ENCODE measurements at regions not wholly inside any gene's neighbourhood (a gene's known extent, or its start where the extent isn't known, plus 50 kb on each side); places are given as distances from the start of the nearest gene placed in this dataset.

DNA sequence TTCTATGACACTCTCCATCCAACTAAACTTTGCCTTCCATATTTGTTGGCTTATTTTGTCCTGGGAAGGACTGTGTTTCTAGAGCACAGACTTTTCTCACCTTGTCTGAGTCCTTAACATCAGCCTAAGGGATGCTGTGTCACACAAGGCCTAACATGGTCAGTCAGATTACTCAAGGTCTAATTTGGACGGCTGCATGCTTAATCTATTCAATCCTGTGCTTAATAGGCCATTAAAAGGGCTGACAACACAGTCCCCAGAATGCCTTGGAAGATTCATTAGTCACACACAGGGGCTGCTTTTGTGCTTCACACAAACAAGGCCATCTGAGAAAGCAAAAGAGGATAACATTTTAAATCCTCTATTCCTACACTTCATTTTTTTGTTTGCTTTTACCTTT lies 84.0 kb downstream of the DYNAP start:
- Histone ChIP-seq H4K8ac (ENCODE audit: low read depth, low read length) (no peak overlapping the region), H2BK5ac (ENCODE audit: low read length) (no peak overlapping the region), H4K5ac (ENCODE audit: low read length) (no peak overlapping the region), H2AK5ac (ENCODE audit: low read length) (no peak overlapping the region), H3K4me3 (ENCODE audit: low read length) (no peak overlapping the region), H3K4me1 (ENCODE audit: control insufficient read depth, low read depth, low read length) (no peaks in the 10 kb centered on the region), H3K27me3 (ENCODE audit: insufficient read depth, low read length, poor library complexity) (no peaks in the 10 kb centered on the region), H3K27ac (ENCODE audit: low read depth, low read length) (no peak overlapping the region), H3K9ac (ENCODE audit: low read length) (no peak overlapping the region), H2BK120ac (ENCODE audit: low read depth, low read length) (no peak overlapping the region), H3K36me3 (ENCODE audit: control insufficient read depth, insufficient read depth, low read length) (no peaks in the 10 kb centered on the region), H3K23ac (ENCODE audit: low read length) (no peak overlapping the region), H3K18ac (ENCODE audit: low read length) (no peak overlapping the region), H3K4me2 (ENCODE audit: low read length) (no peak overlapping the region), H3K56ac (ENCODE audit: low read length) (no peak overlapping the region), H3K79me2 (ENCODE audit: control insufficient read depth, insufficient read depth, low read length) (no peaks in the 10 kb centered on the region), H2BK15ac (replicated peaks; ENCODE audit: low read depth) (no peak overlapping the region), H3K4ac (ENCODE audit: low read depth, low read length) (no peak overlapping the region), H3K79me1 (ENCODE audit: low read length) (no peaks in the 10 kb centered on the region)
- WGBS (ENCODE audit: extremely low coverage, insufficient coverage, low lambda C conversion rate) = no CpG with 5 or more reads among the region's 1 CpG
- DNase-seq = no peak

DNA sequence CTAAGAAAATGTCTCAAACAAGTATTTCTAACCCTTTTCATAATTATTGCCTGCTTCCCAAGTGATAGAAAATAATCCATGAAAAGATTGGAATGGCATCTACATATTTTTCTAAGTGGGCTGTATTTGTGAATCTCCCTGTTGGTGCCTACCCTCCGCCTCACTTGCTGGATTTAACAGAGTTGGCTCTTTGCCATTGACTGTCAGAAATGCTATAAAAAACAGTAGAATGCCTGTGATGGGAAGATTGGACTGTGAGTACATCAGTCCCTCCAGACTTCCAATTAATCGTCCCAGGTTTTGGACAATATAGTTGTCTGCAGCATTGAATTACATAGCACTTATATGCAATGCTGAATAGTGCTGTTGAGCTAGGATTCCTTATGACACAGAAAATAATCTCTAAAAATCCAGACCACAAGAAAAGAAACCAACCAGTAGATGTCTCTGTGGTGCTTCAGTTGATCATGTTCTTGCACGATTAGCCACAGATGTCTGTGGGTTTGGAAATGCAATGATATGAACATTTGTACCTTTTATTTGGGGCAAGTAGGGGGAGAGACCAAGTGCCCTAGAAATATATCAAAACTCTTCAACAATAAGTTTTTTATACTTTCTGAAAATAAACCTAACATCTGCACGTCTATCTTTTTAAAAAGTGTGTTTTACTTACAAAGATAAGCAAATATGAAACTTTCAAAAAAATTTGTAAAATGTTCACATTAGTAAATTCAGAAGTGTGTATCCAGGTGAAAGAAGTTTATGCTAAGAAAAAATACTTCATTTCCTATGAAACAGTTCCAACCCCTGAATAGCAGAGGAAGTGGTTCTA lies 88.5 kb downstream of the DYNAP start:
- Histone ChIP-seq H2BK5ac (ENCODE audit: low read length) (no peak overlapping the region), H3K4me3 (ENCODE audit: low read length) (no peak overlapping the region), H3K36me3 (ENCODE audit: control insufficient read depth, insufficient read depth, low read length) (no peaks in the 10 kb centered on the region), H3K23ac (ENCODE audit: low read length) (no peak overlapping the region), H3K4ac (ENCODE audit: low read depth, low read length) (no peak overlapping the region), H3K4me1 (ENCODE audit: control insufficient read depth, low read depth, low read length) (no peaks in the 10 kb centered on the region), H3K56ac (ENCODE audit: low read length) (no peak overlapping the region), H2BK15ac (replicated peaks; ENCODE audit: low read depth) (no peak overlapping the region), H3K79me2 (ENCODE audit: control insufficient read depth, insufficient read depth, low read length) (no peaks in the 10 kb centered on the region), H3K27ac (ENCODE audit: low read depth, low read length) (no peak overlapping the region), H4K8ac (ENCODE audit: low read depth, low read length) (no peak overlapping the region), H4K5ac (ENCODE audit: low read length) (no peak overlapping the region), H3K18ac (ENCODE audit: low read length) (no peak overlapping the region), H2AK5ac (ENCODE audit: low read length) (no peak overlapping the region), H3K79me1 (ENCODE audit: low read length) (no peaks in the 10 kb centered on the region), H2BK120ac (ENCODE audit: low read depth, low read length) (no peak overlapping the region), H3K9ac (ENCODE audit: low read length) (no peak overlapping the region), H3K4me2 (ENCODE audit: low read length) (no peak overlapping the region), H3K27me3 (ENCODE audit: insufficient read depth, low read length, poor library complexity) (no peaks in the 10 kb centered on the region)
- no CpG with 5 or more reads among the region's 4 CpGs for WGBS (ENCODE audit: extremely low coverage, insufficient coverage, low lambda C conversion rate)
- DNase-seq = peak; percentile 68

DNA sequence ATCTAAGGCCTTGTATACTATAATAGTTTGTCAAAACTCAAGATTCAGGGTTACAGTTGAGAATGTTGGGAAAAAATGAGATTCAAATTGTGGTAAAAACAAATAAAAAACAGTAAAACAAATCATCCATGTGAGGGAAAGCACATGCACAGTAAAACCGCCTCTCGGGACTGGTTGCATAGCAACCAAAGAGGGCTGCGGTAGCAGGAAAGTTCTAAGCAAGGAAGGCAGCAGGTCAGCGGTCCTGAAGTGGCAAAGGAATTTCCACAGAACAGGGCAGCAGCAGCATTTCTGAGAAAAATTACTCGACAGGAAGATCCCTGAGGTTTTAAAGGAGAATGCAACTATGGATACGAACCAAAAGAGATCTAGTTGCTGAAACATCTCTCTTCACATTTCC lies 93.7 kb downstream of the DYNAP start:
- no peak overlapping the region for H3K23ac ChIP-seq (ENCODE audit: low read length)
- no peak overlapping the region for H3K9ac ChIP-seq (ENCODE audit: low read length)
- H3K18ac ChIP-seq (ENCODE audit: low read length) = no peak overlapping the region
- no peaks in the 10 kb centered on the region for H3K27me3 ChIP-seq (ENCODE audit: insufficient read depth, low read length, poor library complexity)
- H2BK15ac ChIP-seq (replicated peaks; ENCODE audit: low read depth) = no peak overlapping the region
- H3K27ac ChIP-seq (ENCODE audit: low read depth, low read length) = no peak overlapping the region
- no peak overlapping the region for H2AK5ac ChIP-seq (ENCODE audit: low read length)
- H3K79me1 ChIP-seq (ENCODE audit: low read length) = no peaks in the 10 kb centered on the region
- H3K4me3 ChIP-seq (ENCODE audit: low read length) = no peak overlapping the region
- H2BK5ac ChIP-seq (ENCODE audit: low read length) = no peak overlapping the region
- no peak overlapping the region for H3K4me2 ChIP-seq (ENCODE audit: low read length)
- H3K79me2 ChIP-seq (ENCODE audit: control insufficient read depth, insufficient read depth, low read length) = no peaks in the 10 kb centered on the region
- DNase-seq = peak; percentile 63
- no CpG with 5 or more reads among the region's 6 CpGs for WGBS (ENCODE audit: extremely low coverage, insufficient coverage, low lambda C conversion rate)
- H4K5ac ChIP-seq (ENCODE audit: low read length) = no peak overlapping the region
- H3K4me1 ChIP-seq (ENCODE audit: control insufficient read depth, low read depth, low read length) = no peaks in the 10 kb centered on the region
- no peak overlapping the region for H3K4ac ChIP-seq (ENCODE audit: low read depth, low read length)
- no peaks in the 10 kb centered on the region for H3K36me3 ChIP-seq (ENCODE audit: control insufficient read depth, insufficient read depth, low read length)
- H3K56ac ChIP-seq (ENCODE audit: low read length) = no peak overlapping the region
- no peak overlapping the region for H4K8ac ChIP-seq (ENCODE audit: low read depth, low read length)
- no peak overlapping the region for H2BK120ac ChIP-seq (ENCODE audit: low read depth, low read length)

DNA sequence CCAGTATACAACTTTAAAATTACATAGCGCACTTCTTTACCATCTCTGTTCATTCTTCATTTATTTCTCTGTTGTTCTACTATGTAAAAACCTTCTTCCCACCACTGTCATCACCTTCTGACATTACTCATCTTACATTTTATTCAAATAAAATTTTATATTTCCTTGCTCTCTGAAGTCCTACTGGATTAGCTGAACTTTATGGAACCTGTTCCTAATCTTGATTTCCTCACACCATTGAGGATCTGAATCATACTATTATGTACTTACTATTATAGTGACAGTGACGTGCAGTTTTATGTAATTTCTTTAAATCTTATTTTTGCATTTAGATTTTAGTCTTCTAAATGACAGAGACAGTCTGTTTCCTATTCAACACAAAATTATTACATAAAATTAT lies 98.3 kb downstream of the DYNAP start:
- H3K4ac ChIP-seq (ENCODE audit: low read depth, low read length) = no peak overlapping the region
- no peak for DNase-seq
- no peak overlapping the region for H3K27ac ChIP-seq (ENCODE audit: low read depth, low read length)
- H3K79me2 ChIP-seq (ENCODE audit: control insufficient read depth, insufficient read depth, low read length) = no peaks in the 10 kb centered on the region
- no peak overlapping the region for H2BK15ac ChIP-seq (replicated peaks; ENCODE audit: low read depth)
- no peak overlapping the region for H3K4me2 ChIP-seq (ENCODE audit: low read length)
- H3K36me3 ChIP-seq (ENCODE audit: control insufficient read depth, insufficient read depth, low read length) = no peaks in the 10 kb centered on the region
- no peak overlapping the region for H3K56ac ChIP-seq (ENCODE audit: low read length)
- no peak overlapping the region for H2BK5ac ChIP-seq (ENCODE audit: low read length)
- no peak overlapping the region for H3K18ac ChIP-seq (ENCODE audit: low read length)
- H3K4me1 ChIP-seq (ENCODE audit: control insufficient read depth, low read depth, low read length) = no peaks in the 10 kb centered on the region
- H4K8ac ChIP-seq (ENCODE audit: low read depth, low read length) = no peak overlapping the region
- H3K4me3 ChIP-seq (ENCODE audit: low read length) = no peak overlapping the region
- no CpG with 5 or more reads among the region's 2 CpGs for WGBS (ENCODE audit: extremely low coverage, insufficient coverage, low lambda C conversion rate)
- no peaks in the 10 kb centered on the region for H3K27me3 ChIP-seq (ENCODE audit: insufficient read depth, low read length, poor library complexity)
- H4K5ac ChIP-seq (ENCODE audit: low read length) = no peak overlapping the region
- H2AK5ac ChIP-seq (ENCODE audit: low read length) = no peak overlapping the region
- H3K23ac ChIP-seq (ENCODE audit: low read length) = no peak overlapping the region
- no peaks in the 10 kb centered on the region for H3K79me1 ChIP-seq (ENCODE audit: low read length)
- H3K9ac ChIP-seq (ENCODE audit: low read length) = no peak overlapping the region
- H2BK120ac ChIP-seq (ENCODE audit: low read depth, low read length) = no peak overlapping the region

DNA sequence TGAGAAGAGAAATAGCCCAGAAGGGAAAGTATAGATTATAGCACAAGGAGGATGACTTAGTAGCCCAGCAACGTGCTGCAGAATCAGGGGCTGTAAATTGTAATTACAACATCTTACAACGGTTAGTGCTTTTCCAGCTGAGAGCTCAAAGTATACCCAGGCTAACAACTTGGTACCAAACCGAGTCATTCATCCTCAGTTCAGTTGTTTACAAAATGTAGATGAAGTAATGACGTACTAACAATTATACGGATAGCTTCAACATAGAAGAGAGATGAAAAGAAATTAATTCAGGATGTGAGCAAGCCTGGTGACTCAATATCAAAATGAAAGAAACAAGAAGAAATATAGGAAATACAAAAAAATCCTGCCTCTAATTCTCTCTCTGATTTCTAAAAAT lies 99.2 kb downstream of the DYNAP start:
- H3K23ac ChIP-seq (ENCODE audit: low read length) = no peak overlapping the region
- no peaks in the 10 kb centered on the region for H3K79me2 ChIP-seq (ENCODE audit: control insufficient read depth, insufficient read depth, low read length)
- no peak overlapping the region for H3K18ac ChIP-seq (ENCODE audit: low read length)
- DNase-seq = no peak
- no peaks in the 10 kb centered on the region for H3K79me1 ChIP-seq (ENCODE audit: low read length)
- H3K4ac ChIP-seq (ENCODE audit: low read depth, low read length) = no peak overlapping the region
- no peaks in the 10 kb centered on the region for H3K27me3 ChIP-seq (ENCODE audit: insufficient read depth, low read length, poor library complexity)
- H3K9ac ChIP-seq (ENCODE audit: low read length) = no peak overlapping the region
- no peaks in the 10 kb centered on the region for H3K36me3 ChIP-seq (ENCODE audit: control insufficient read depth, insufficient read depth, low read length)
- no peaks in the 10 kb centered on the region for H3K4me1 ChIP-seq (ENCODE audit: control insufficient read depth, low read depth, low read length)
- no peak overlapping the region for H3K27ac ChIP-seq (ENCODE audit: low read depth, low read length)
- no peak overlapping the region for H2BK15ac ChIP-seq (replicated peaks; ENCODE audit: low read depth)
- H2BK5ac ChIP-seq (ENCODE audit: low read length) = no peak overlapping the region
- no peak overlapping the region for H3K4me3 ChIP-seq (ENCODE audit: low read length)
- H4K5ac ChIP-seq (ENCODE audit: low read length) = no peak overlapping the region
- H3K56ac ChIP-seq (ENCODE audit: low read length) = no peak overlapping the region
- no CpG with 5 or more reads among the region's 5 CpGs for WGBS (ENCODE audit: extremely low coverage, insufficient coverage, low lambda C conversion rate)
- H4K8ac ChIP-seq (ENCODE audit: low read depth, low read length) = no peak overlapping the region
- no peak overlapping the region for H2BK120ac ChIP-seq (ENCODE audit: low read depth, low read length)
- no peak overlapping the region for H2AK5ac ChIP-seq (ENCODE audit: low read length)
- H3K4me2 ChIP-seq (ENCODE audit: low read length) = no peak overlapping the region

DNA sequence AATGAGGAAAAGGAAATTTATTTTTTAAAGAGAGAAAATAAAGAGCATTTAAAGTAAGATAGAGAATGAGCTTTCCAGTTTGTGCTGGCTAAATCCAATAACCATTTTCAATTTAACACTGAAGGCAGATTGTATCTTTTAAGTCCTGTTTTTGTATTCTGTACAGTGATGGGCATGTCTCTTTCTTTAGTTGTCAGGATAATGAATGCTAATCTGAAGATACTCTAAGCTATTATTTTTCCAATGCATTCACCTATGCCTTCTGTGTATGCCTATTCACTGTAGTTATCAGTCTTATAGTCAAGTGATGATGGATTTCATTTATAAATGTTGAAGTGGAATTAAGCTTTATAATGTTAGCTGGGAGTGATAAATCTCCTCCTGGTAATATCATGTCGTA lies 101.4 kb downstream of the DYNAP start:
- no peak overlapping the region for H3K9ac ChIP-seq (ENCODE audit: low read length)

More for the DNA sequence above, 101.4 kb downstream of the DYNAP start:
- no peak overlapping the region for H3K23ac ChIP-seq (ENCODE audit: low read length)
- no peak overlapping the region for H3K4me3 ChIP-seq (ENCODE audit: low read length)
- no CpG with 5 or more reads among the region's 1 CpG for WGBS (ENCODE audit: extremely low coverage, insufficient coverage, low lambda C conversion rate)
- no peak overlapping the region for H3K18ac ChIP-seq (ENCODE audit: low read length)
- no peaks in the 10 kb centered on the region for H3K27me3 ChIP-seq (ENCODE audit: insufficient read depth, low read length, poor library complexity)
- no peak overlapping the region for H3K4me2 ChIP-seq (ENCODE audit: low read length)
- no peaks in the 10 kb centered on the region for H3K79me1 ChIP-seq (ENCODE audit: low read length)
- H2AK5ac ChIP-seq (ENCODE audit: low read length) = no peak overlapping the region
- H4K5ac ChIP-seq (ENCODE audit: low read length) = no peak overlapping the region
- no peak overlapping the region for H2BK15ac ChIP-seq (replicated peaks; ENCODE audit: low read depth)
- H3K79me2 ChIP-seq (ENCODE audit: control insufficient read depth, insufficient read depth, low read length) = no peaks in the 10 kb centered on the region
- H3K4ac ChIP-seq (ENCODE audit: low read depth, low read length) = no peak overlapping the region
- H2BK5ac ChIP-seq (ENCODE audit: low read length) = no peak overlapping the region
- no peaks in the 10 kb centered on the region for H3K36me3 ChIP-seq (ENCODE audit: control insufficient read depth, insufficient read depth, low read length)
- no peak overlapping the region for H4K8ac ChIP-seq (ENCODE audit: low read depth, low read length)
- no peak overlapping the region for H3K27ac ChIP-seq (ENCODE audit: low read depth, low read length)
- no peak for DNase-seq
- H3K56ac ChIP-seq (ENCODE audit: low read length) = no peak overlapping the region
- H3K4me1 ChIP-seq (ENCODE audit: control insufficient read depth, low read depth, low read length) = no peaks in the 10 kb centered on the region
- no peak overlapping the region for H2BK120ac ChIP-seq (ENCODE audit: low read depth, low read length)

Measured in mesendoderm (in vitro differentiated cells).